KMS-11 (cell line): ENCODE measurements at regions not wholly inside any gene's neighbourhood (a gene's known extent, or its start where the extent isn't known, plus 50 kb on each side); places are given as distances from the start of the nearest gene placed in this dataset.
A peak's percentile ranks its signal among the peaks of the same experiment; 100 is the strongest.

Experiments used
- H2AFZ ChIP-seq: fragments of 200-600 bp; sonication (generic); 2 replicates; pipeline ENCODE4 v1.6.1; 2016; ENCODE audit warnings: antibody characterized with exemption, mixed run types, low read depth
- H3K27ac ChIP-seq: fragments of 200-600 bp; sonication (generic); 2 replicates; pipeline ENCODE4 v1.6.1; 2016; ENCODE audit warnings: mild to moderate bottlenecking, mixed run types
- H3K27me3 ChIP-seq: fragments of 200-600 bp; sonication (generic); 2 replicates; pipeline ENCODE4 v1.6.1; 2017; ENCODE audit warnings: mild to moderate bottlenecking, low read depth, mixed run types, moderate library complexity; ENCODE audit not compliant: insufficient read depth
- H3K36me3 ChIP-seq: fragments of 200-600 bp; sonication (generic); 2 replicates; pipeline ENCODE4 v1.6.1; 2017; ENCODE audit warnings: mild to moderate bottlenecking, mixed run types; ENCODE audit not compliant: insufficient read depth
- H3K4me1 ChIP-seq: fragments of 200-600 bp; sonication (generic); 2 replicates; pipeline ENCODE4 v1.6.1; 2016; ENCODE audit warnings: mild to moderate bottlenecking, low read depth, mixed run types; ENCODE audit not compliant: poor library complexity, severe bottlenecking
- H3K4me2 ChIP-seq: fragments of 200-600 bp; sonication (generic); 2 replicates; pipeline ENCODE4 v1.7.0; 2016; ENCODE audit warnings: mild to moderate bottlenecking, mixed run types
- H3K4me3 ChIP-seq: fragments of 200-600 bp; sonication (generic); IDR thresholded peaks from 2 replicates; pipeline ENCODE4 v1.6.1; 2017; ENCODE audit warnings: low read depth, low read length, mixed read lengths; ENCODE audit not compliant: insufficient read depth
- H3K79me2 ChIP-seq: fragments of 200-600 bp; sonication (generic); 2 replicates; pipeline ENCODE4 v1.6.1; 2016; ENCODE audit warnings: low read depth, mixed run types; ENCODE audit not compliant: insufficient read depth
- H3K9ac ChIP-seq: fragments of 200-600 bp; sonication (generic); 2 replicates; pipeline ENCODE4 v1.6.1; 2016; ENCODE audit warnings: mild to moderate bottlenecking, mixed run types
- H4K20me1 ChIP-seq: fragments of 200-600 bp; sonication (generic); 2 replicates; pipeline ENCODE4 v1.6.1; 2016; ENCODE audit warnings: mild to moderate bottlenecking, mixed run types; ENCODE audit not compliant: insufficient read depth
- TF ChIP-seq, protein P1 (sequence below): fragments of 200-600 bp; sonication (generic); conservative IDR thresholded peaks from 2 replicates; pipeline ENCODE4 v1.6.1; 2017; ENCODE audit warnings: low read depth, mild to moderate bottlenecking, antibody characterized with exemption, low read length, moderate library complexity, mixed read lengths

DNA sequence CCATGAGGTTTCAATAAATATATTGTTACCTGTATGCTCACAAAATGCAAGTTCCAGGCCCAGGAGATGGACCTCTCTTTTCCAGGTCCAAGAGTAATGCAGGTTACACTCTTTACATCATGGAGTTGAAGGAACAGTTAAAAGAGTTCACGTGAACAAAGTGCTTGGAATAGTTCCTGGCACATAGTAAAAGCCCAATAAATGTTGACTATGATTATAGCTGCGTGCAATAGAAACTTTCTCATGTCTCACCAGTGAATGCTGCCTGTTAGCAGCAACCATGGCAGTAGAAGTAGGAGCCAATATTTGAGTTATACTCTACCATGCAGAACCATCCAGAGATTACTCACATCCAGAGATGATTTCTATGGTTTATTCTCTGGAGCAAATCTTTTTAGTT is 707.5 kb downstream of the DHX35 start:
- no peak overlapping the region for H2AFZ ChIP-seq
- H3K4me2 ChIP-seq, result no peak overlapping the region
- no peak overlapping the region for H3K27ac ChIP-seq
- no peaks in the 10 kb centered on the region for H3K79me2 ChIP-seq
- no peaks in the 10 kb centered on the region for H3K27me3 ChIP-seq
- H3K4me3 ChIP-seq, result no peak overlapping the region
- no peak overlapping the region for H3K9ac ChIP-seq
- no peaks in the 10 kb centered on the region for H3K4me1 ChIP-seq
- no peaks in the 10 kb centered on the region for H3K36me3 ChIP-seq
- TF ChIP-seq, protein P1, sequence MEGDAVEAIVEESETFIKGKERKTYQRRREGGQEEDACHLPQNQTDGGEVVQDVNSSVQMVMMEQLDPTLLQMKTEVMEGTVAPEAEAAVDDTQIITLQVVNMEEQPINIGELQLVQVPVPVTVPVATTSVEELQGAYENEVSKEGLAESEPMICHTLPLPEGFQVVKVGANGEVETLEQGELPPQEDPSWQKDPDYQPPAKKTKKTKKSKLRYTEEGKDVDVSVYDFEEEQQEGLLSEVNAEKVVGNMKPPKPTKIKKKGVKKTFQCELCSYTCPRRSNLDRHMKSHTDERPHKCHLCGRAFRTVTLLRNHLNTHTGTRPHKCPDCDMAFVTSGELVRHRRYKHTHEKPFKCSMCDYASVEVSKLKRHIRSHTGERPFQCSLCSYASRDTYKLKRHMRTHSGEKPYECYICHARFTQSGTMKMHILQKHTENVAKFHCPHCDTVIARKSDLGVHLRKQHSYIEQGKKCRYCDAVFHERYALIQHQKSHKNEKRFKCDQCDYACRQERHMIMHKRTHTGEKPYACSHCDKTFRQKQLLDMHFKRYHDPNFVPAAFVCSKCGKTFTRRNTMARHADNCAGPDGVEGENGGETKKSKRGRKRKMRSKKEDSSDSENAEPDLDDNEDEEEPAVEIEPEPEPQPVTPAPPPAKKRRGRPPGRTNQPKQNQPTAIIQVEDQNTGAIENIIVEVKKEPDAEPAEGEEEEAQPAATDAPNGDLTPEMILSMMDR, result no peak
- H4K20me1 ChIP-seq, result no peaks in the 10 kb centered on the region

DNA sequence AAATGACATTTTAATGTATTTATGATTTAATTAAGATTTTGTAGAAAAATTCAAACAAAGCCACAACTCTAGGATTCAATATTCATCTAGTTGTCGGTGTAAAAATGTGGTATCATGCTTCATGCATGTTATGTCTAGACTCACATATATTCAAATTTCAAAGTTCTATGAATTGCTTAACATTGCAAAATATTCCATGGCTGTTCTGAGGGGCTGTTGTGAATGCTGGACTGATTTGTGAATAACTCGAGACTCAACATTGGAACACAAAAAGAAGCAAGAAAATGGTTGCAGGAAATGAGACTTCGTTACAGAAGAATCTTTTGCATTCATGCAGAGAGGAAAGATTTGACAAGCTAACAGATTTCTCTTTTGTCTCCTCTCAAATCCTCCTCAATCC is 705.9 kb downstream of the DHX35 start:
- Histone ChIP-seq H2AFZ (no peak overlapping the region), H3K4me2 (no peak overlapping the region), H3K9ac (no peak overlapping the region), H3K36me3 (no peaks in the 10 kb centered on the region), H3K27ac (no peak overlapping the region), H4K20me1 (no peaks in the 10 kb centered on the region), H3K79me2 (no peaks in the 10 kb centered on the region), H3K4me3 (no peak overlapping the region), H3K4me1 (no peaks in the 10 kb centered on the region), H3K27me3 (no peaks in the 10 kb centered on the region)
- TF ChIP-seq, protein P1, result no peak

DNA sequence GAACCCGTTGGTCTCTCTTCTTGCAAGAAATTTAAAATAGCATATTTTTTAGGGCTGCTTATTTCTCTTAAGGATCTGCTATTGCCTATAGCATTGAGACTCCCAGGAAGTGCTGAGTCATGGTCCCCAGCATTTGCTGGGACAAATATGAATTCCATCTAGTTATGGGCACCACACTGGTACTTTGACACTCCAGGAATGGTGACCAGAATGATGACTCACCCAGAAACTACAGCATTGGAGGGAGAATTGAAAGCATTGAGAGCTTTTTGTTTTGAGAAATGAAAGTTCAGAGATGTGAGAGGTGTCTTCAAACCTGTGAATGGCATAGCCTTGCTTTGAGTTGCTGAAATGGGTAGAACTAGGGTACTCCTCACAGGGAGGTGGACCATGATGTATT is 699.7 kb downstream of the DHX35 start:
- TF ChIP-seq, protein P1, result no peak
- peak overlapping the region; percentile 8 for H3K4me2 ChIP-seq
- peak overlapping the region; percentile 8; the same call in 1 of the 2 replicates for H3K27ac ChIP-seq

DNA sequence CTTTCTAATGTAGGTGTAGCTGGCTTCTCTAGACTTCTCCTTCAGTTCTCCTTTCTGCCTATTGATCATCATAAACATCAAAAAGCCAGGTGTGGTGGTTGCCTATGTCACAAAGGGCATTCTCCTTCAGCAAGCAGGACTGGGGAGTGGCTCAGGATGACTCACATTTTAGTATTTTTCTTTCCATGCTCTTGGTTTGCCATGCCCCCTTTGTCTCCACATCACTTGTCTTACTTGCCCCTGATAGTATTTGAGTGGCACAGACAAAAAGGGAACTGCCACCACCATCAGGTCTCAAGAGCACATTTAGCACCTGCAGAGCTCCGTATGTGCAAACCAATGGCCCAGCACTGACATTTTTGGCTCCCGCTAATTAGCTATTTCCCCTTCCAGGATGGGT is 698.8 kb downstream of the DHX35 start:
- no peak overlapping the region for H3K9ac ChIP-seq
- TF ChIP-seq, protein P1, result no peak
- no peaks in the 10 kb centered on the region for H3K36me3 ChIP-seq
- no peaks in the 10 kb centered on the region for H4K20me1 ChIP-seq
- H3K27ac ChIP-seq, result no peak overlapping the region
- H3K79me2 ChIP-seq, result no peaks in the 10 kb centered on the region
- peaks cover 18% of the 10 kb centered on the region for H3K4me1 ChIP-seq
- H3K27me3 ChIP-seq, result no peaks in the 10 kb centered on the region
- H2AFZ ChIP-seq, result no peak overlapping the region
- no peak overlapping the region for H3K4me3 ChIP-seq
- H3K4me2 ChIP-seq, result no peak overlapping the region

More for the DNA sequence above, 699.7 kb downstream of the DHX35 start:
- Histone ChIP-seq H3K79me2 (no peaks in the 10 kb centered on the region), H3K9ac (no peak overlapping the region), H3K4me3 (no peak overlapping the region), H3K36me3 (no peaks in the 10 kb centered on the region), H2AFZ (0 out of 2 replicates have a peak overlapping the region, but pooled peaks have one; percentile 19), H3K27me3 (no peaks in the 10 kb centered on the region), H4K20me1 (no peaks in the 10 kb centered on the region), H3K4me1 (peaks cover 18% of the 10 kb centered on the region)

DNA sequence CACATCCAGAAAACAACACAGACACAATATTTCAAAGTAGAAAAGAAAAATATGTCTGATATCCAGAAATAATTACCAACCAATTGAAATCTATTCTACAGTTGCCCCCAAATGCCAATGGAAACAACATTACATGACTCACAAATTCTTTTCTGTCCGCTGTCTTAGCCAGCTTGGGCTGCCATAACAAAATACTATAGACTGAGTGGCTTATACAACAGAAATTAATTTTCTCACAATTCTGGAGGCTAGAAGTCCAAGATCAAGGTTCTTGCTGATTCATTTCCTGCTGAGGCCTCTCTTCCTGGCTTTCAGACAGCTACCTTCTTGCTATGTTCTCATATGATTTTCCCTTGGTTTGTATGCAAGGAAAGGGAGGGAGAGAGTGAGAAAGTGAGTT is 698.1 kb downstream of the DHX35 start:
- H4K20me1 ChIP-seq, result no peaks in the 10 kb centered on the region
- no peaks in the 10 kb centered on the region for H3K79me2 ChIP-seq
- TF ChIP-seq, protein P1, result no peak
- no peak overlapping the region for H3K4me2 ChIP-seq
- H3K9ac ChIP-seq, result no peak overlapping the region
- peaks cover 18% of the 10 kb centered on the region for H3K4me1 ChIP-seq
- H3K36me3 ChIP-seq, result no peaks in the 10 kb centered on the region
- no peak overlapping the region for H2AFZ ChIP-seq
- H3K27ac ChIP-seq, result no peak overlapping the region
- H3K27me3 ChIP-seq, result no peaks in the 10 kb centered on the region
- no peak overlapping the region for H3K4me3 ChIP-seq
